Stomach smooth muscle (tissue), 2 donors: ENCODE measurements at regions not wholly inside any gene's neighbourhood (a gene's known extent, or its start where the extent isn't known, plus 50 kb on each side); places are given as distances from the start of the nearest gene placed in this dataset.
"Not testable (repeated sequence)": the region's sequence is repeated elsewhere in the genome, so short reads cannot be mapped to it uniquely, and the experiment has no call there.

Source experiments
- H3K27ac ChIP-seq: one replicate; pipeline ENCODE4 v1.7.0; 2013; ENCODE audit warnings: mild to moderate bottlenecking, low read length, inconsistent platforms
- H3K27me3 ChIP-seq, 2 donors: one replicate each; pipeline ENCODE4 v1.7.0; 2013; ENCODE audit warnings: low read length in 2 of 2; ENCODE audit not compliant: insufficient read depth in 2 of 2, control insufficient read depth in 1 of 2
- H3K36me3 ChIP-seq, 2 donors: one replicate each; pipeline ENCODE4 v1.7.0; 2013; ENCODE audit warnings: low read length in 2 of 2; ENCODE audit not compliant: control insufficient read depth in 2 of 2, insufficient read depth in 2 of 2
- H3K4me1 ChIP-seq: one replicate; pipeline ENCODE4 v1.7.0; 2013; ENCODE audit warnings: low read length; ENCODE audit not compliant: control insufficient read depth, insufficient read depth
- H3K4me3 ChIP-seq, 2 donors: one replicate each; pipeline ENCODE4 v1.7.0; 2013; ENCODE audit warnings: low read length in 2 of 2
- H3K9ac ChIP-seq, 2 donors: one replicate each; pipeline ENCODE4 v1.7.0; 2013; ENCODE audit warnings: low read length in 2 of 2, mild to moderate bottlenecking in 1 of 2
- H3K9me3 ChIP-seq, 2 donors: one replicate each; pipeline ENCODE4 v1.7.0; 2013; ENCODE audit warnings: low read length in 2 of 2; ENCODE audit not compliant: control insufficient read depth in 2 of 2
- donor health status: healthy.
- donor health status: Pancreatic carcinoma.

DNA sequence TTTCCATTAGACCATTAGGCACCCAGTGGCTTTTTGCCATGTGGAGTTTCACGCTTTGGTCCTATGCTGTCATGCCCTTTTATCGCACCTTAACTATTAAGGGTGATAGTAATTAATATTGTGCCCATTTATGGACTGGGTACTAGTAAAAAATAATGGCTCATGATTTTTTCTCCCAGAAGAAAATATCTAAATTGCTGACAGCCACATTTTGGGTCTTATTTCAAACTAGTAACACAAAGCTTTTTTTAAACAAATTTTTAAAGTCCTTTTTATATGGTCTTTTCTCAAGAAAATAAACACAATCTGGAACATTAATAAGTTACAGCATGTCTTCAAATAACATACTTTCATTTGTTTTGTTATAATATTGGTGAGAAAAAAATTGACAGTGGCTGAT is 179.7 kb downstream of the ANKRD7 start:
- Histone ChIP-seq H3K27me3 (no peaks in the 10 kb centered on the region), H3K27ac (no peak overlapping the region), H3K4me3 (no peak overlapping the region), H3K4me1 (no peaks in the 10 kb centered on the region), H3K9me3 (no peaks in the 10 kb centered on the region), H3K36me3 (no peaks in the 10 kb centered on the region), H3K9ac (no peak overlapping the region)

DNA sequence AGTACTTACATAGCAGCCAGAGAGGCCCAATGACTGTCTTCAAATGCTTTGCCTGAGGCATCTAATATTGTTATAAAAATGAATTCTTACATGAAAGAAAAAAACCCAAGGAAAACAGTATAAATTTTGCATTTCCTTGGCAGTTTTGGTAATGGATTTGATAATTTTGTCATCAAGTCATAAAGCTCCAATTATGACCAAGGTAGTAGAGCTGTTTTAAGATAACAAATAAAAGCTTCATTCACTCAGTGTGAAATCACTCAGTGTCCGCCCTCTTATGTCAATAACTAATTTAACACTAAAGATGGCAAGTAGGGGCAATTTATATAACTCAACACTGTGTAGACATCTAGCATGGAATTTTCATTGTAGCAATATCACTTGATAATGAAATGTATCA is 193.9 kb downstream of the ANKRD7 start:
- H3K36me3 ChIP-seq, result no peaks in the 10 kb centered on the region
- H3K9me3 ChIP-seq, result no peaks in the 10 kb centered on the region
- H3K27ac ChIP-seq, result no peak overlapping the region
- H3K9ac ChIP-seq, result no peak overlapping the region
- H3K27me3 ChIP-seq, result no peaks in the 10 kb centered on the region
- no peak overlapping the region for H3K4me3 ChIP-seq
- no peaks in the 10 kb centered on the region for H3K4me1 ChIP-seq

DNA sequence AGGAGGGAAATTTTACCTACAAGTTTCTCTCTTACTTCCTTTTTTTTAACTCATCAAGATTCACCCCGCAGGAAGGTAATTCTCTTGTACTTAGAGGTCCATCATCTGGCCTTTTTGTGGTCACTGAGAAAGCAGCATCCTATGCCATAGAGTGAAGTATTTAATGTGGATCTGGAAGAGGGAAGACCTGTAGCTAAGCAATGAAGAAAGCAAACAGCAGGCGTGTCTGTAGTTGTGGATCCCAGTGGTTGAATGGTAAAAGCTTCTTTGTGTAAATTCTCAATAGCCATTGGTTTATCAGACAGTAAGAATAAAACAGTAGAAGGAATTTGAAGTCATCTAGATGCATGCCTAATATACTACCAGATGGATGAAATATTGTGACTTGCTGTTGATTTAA is 196.4 kb downstream of the ANKRD7 start:
- H3K36me3 ChIP-seq, result no peaks in the 10 kb centered on the region
- H3K4me1 ChIP-seq, result no peaks in the 10 kb centered on the region
- no peaks in the 10 kb centered on the region for H3K27me3 ChIP-seq
- no peak overlapping the region for H3K9ac ChIP-seq
- no peaks in the 10 kb centered on the region for H3K9me3 ChIP-seq
- no peak overlapping the region for H3K4me3 ChIP-seq
- H3K27ac ChIP-seq, result no peak overlapping the region

DNA sequence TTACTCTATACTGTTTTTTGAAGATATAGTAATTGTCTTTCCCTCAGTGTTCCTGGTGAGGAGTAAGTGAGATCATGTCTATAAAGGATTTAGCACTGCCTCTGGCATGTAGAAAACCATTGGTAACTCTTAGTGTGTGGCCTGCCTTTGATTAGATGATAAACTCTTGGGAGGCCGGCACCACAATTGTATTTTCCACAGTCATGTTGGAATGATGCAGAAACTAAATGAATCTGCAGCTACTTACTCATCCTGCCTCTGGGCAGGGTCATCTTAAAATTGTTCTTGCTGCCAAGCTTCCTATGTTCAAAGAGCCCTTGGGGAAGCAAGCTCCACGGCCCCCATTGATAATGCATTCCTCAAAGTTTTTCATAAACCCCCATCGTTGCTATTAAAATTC is 204.6 kb downstream of the ANKRD7 start:
- H3K9me3 ChIP-seq, result no peaks in the 10 kb centered on the region
- H3K36me3 ChIP-seq, result no peaks in the 10 kb centered on the region
- H3K27me3 ChIP-seq, result no peaks in the 10 kb centered on the region
- H3K4me1 ChIP-seq, result no peaks in the 10 kb centered on the region
- H3K4me3 ChIP-seq, result no peak overlapping the region
- H3K9ac ChIP-seq, result no peak overlapping the region
- no peak overlapping the region for H3K27ac ChIP-seq

DNA sequence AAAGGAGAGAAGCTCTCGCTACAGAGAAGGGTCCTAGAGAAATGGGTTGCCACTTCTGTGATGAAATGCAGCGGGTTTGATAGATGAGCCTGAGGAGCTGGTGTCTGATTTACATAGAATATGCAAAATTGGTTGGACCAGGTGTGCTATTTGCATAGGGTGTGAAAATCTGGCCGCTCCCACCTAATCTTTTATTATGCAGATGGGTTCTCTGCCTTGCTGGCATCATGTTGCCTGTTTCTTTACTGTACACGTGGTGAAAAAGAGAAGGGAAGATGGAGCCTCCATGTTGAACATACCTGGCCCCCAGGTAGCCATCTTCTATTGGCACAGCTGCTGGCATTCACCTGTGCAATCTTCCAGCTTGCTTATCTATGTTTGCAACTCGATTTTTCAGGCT is 212.2 kb downstream of the ANKRD7 start:
- H3K4me1 ChIP-seq, result no peaks in the 10 kb centered on the region
- H3K27ac ChIP-seq, result no peak overlapping the region
- H3K27me3 ChIP-seq, result no peaks in the 10 kb centered on the region
- H3K4me3 ChIP-seq, result no peak overlapping the region
- H3K9me3 ChIP-seq, result peaks cover 0 to 5% of the 10 kb centered on the region in 2 donors
- no peak overlapping the region for H3K9ac ChIP-seq
- H3K36me3 ChIP-seq, result no peaks in the 10 kb centered on the region

DNA sequence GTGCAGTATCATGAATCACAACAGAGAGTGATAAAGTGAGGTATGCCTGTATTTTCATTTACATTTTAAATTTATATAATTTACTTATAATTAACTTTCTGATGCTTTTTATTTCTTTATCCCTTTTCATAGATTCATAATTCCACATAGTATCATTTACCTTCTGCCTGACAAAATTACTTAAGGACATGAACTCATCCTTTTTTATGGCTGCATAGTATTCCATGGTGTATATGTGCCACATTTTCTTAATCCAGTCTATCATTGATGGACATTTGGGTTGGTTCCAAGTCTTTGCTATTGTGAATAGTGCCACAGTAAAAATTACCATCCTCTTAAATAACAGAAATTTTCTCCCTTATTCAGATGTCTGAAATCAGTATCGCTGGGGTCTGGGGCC is 224.5 kb downstream of the ANKRD7 start:
- H3K36me3 ChIP-seq, H3K4me1 ChIP-seq, H3K9ac ChIP-seq, H3K4me3 ChIP-seq, H3K27ac ChIP-seq, H3K27me3 ChIP-seq, H3K9me3 ChIP-seq: not testable (repeated sequence)

DNA sequence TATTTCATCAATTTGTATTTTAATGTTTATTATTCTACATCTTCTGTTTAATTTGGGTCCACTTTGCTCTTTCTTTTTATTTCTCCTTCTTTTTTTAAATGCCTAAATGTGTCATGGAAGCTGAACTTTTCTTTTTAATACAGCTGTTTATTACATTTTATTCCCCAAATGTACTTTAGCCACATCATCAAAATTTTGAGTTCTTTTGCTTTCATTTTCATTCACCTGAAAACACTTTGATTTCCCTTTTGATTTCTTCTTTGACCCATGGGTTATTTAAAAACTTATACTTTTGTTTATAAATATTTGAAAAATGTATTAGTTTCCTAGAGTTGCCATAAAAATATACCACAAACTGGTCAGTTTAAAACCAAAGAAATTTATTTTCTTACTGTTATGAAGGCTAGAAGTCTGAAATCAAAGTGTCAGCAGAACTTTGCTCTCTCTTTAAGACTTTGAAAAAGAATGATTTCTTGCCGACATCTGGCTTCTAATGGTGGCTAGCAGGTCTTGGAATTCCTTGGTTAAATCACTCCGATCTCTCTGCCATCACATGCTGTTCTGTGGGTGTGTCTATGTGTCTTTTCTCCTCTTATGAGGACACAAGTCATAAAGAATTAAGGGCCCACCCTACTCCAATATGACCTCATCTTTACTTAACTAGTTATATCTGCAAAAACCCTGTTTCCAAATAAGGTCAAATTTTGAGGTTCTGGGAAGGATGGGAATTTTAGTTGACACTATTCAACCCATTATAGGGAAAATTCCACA is 225.5 kb downstream of the ANKRD7 start:
- H3K9ac ChIP-seq, result no peak overlapping the region
- no peaks in the 10 kb centered on the region for H3K36me3 ChIP-seq
- no peak overlapping the region for H3K27ac ChIP-seq
- H3K27me3 ChIP-seq, result no peaks in the 10 kb centered on the region
- H3K4me1 ChIP-seq, result no peaks in the 10 kb centered on the region
- H3K4me3 ChIP-seq, result no peak overlapping the region
- H3K9me3 ChIP-seq, result no peaks in the 10 kb centered on the region

DNA sequence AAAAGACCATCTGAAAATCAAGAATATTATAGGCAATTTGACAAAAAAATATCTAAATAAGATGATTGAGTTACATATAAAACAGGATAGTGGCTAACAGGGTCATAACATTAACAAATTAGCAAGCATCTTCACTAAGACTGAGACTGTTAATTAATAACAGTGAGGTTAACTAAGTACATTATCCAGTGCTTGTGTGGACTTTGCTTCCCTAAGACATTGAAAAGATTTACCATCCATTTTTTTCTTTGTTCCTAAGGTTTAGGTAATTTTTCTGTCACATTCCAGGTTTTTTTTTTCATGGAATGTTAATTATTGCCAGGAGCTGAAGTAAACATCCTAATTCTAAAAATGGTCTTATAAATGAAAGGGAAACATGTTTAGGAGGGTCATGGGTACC is 227.6 kb downstream of the ANKRD7 start:
- Histone ChIP-seq H3K27me3 (no peaks in the 10 kb centered on the region), H3K4me3 (no peak overlapping the region), H3K9me3 (no peaks in the 10 kb centered on the region), H3K27ac (no peak overlapping the region), H3K36me3 (no peaks in the 10 kb centered on the region), H3K9ac (no peak overlapping the region), H3K4me1 (no peaks in the 10 kb centered on the region)

DNA sequence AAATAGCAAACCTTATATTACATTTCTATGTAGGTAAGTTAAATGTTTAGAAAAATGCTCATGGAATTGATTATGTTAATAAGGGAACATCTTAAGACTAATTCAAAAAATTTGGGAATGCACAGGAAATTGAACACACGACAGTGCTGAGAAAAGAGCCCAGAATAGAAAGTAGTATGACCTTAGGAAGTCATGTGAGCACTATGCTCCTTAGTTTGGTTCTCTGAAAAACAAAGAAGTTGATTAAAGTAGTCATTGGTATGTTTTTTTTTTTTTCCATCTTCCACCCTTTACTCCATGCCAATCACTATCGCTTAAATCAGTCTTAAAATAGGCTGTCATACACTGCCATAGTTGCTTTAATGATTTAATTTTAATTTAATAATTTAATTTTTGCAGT is 242.9 kb downstream of the ANKRD7 start:
- Histone ChIP-seq H3K36me3 (no peaks in the 10 kb centered on the region), H3K9ac (no peak overlapping the region), H3K4me3 (no peak overlapping the region), H3K27ac (no peak overlapping the region), H3K27me3 (no peaks in the 10 kb centered on the region), H3K4me1 (no peaks in the 10 kb centered on the region), H3K9me3 (no peaks in the 10 kb centered on the region)

DNA sequence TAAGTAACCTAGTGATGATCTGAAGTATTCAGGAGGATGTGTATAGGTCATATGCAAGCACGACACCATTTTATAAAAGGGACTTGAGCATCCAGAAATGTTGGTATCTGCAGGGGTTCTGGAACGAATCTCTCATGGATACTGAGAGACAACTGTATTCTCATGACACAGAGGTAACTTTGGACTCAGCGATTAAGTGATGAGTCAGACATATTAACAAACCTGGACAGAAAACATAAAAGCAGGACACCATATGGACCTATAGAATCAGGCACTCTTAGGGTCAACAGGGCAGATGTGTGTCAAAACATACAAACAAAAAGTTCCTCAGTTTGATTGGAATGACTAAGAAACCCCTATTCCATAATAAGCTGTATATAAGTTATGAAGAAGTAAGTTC is 248.1 kb downstream of the ANKRD7 start:
- no peak overlapping the region for H3K27ac ChIP-seq
- no peaks in the 10 kb centered on the region for H3K4me1 ChIP-seq
- H3K27me3 ChIP-seq, result no peaks in the 10 kb centered on the region
- no peaks in the 10 kb centered on the region for H3K9me3 ChIP-seq
- no peaks in the 10 kb centered on the region for H3K36me3 ChIP-seq
- H3K9ac ChIP-seq, result no peak overlapping the region
- H3K4me3 ChIP-seq, result no peak overlapping the region

DNA sequence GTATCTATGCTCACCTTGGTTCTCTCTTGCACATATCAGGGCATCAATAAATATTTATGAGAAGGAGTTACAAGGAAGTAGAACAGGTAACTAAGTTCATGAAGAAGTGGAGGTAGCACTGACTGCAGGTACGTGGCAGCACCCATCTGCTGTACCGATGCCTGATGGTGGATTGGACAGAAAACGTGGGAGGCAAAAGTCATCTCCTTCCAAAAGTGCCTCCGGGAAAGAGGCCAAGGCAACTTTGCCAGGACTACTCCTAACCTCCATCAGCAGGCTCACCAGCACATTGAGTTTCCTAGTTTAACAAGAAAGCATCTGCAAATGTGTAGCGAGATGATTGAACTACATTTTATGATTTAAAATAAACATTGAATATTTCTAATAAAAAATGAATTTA is 248.8 kb downstream of the ANKRD7 start:
- Histone ChIP-seq H3K9me3 (no peaks in the 10 kb centered on the region), H3K27ac (no peak overlapping the region), H3K9ac (no peak overlapping the region), H3K4me1 (no peaks in the 10 kb centered on the region), H3K4me3 (no peak overlapping the region), H3K27me3 (no peaks in the 10 kb centered on the region), H3K36me3 (no peaks in the 10 kb centered on the region)
